DND-41 (cell line): ENCODE measurements at regions not wholly inside any gene's neighbourhood (a gene's known extent, or its start where the extent isn't known, plus 50 kb on each side); places are given as distances from the start of the nearest gene placed in this dataset.
"Not testable (repeated sequence)": the region's sequence is repeated elsewhere in the genome, so short reads cannot be mapped to it uniquely, and the experiment has no call there.

Experiments
- ATAC-seq: fragments of 200-7000 bp; cut with Tn5 transposase; 3 replicates; pipeline ENCODE4 v1.9.1; 2021; ENCODE audit warnings: low read depth; ENCODE audit not compliant: insufficient read depth
- DNase-seq: peaks from one replicate; pipeline ENCODE4 v3.0.0-alpha.2; 2020
- H2AFZ ChIP-seq: 2 replicates; pipeline ENCODE4 v1.6.0; 2012; ENCODE audit warnings: low read depth, low read length
- H3K27ac ChIP-seq: 2 replicates; pipeline ENCODE4 v1.5.1; 2012; ENCODE audit warnings: low read length, inconsistent platforms
- H3K27me3 ChIP-seq: fragments of 200-600 bp; sonication (generic); 2 replicates; pipeline ENCODE4 v1.6.0; 2012; ENCODE audit warnings: low read length, mild to moderate bottlenecking, inconsistent platforms; ENCODE audit not compliant: insufficient read depth, poor library complexity
- H3K36me3 ChIP-seq: 2 replicates; pipeline ENCODE4 v1.5.1; 2012; ENCODE audit warnings: low read length, inconsistent platforms; ENCODE audit not compliant: insufficient read depth
- H3K4me1 ChIP-seq: 2 replicates; pipeline ENCODE4 v1.5.1; 2012; ENCODE audit warnings: mild to moderate bottlenecking, low read length; ENCODE audit not compliant: insufficient read depth
- H3K4me2 ChIP-seq: 2 replicates; pipeline ENCODE4 v1.6.0; 2012; ENCODE audit warnings: mild to moderate bottlenecking, moderate library complexity, low read length, inconsistent platforms; ENCODE audit not compliant: insufficient read depth
- H3K4me3 ChIP-seq, 2 experiments: fragments of 200-600 bp in 1 of 2; shearing (Covaris generic) in 1 of 2; 2 replicates each; pipeline ENCODE4 v1.5.1; 2012 to 2016; ENCODE audit warnings: inconsistent platforms in 2 of 2, low read length in 2 of 2, mild to moderate bottlenecking in 2 of 2, low read depth in 1 of 2, moderate library complexity in 1 of 2
- H3K79me2 ChIP-seq: 2 replicates; pipeline ENCODE4 v1.6.0; 2012; ENCODE audit warnings: low read length, inconsistent platforms; ENCODE audit not compliant: insufficient read depth
- H3K9ac ChIP-seq: 2 replicates; pipeline ENCODE4 v1.6.0; 2012; ENCODE audit warnings: low read depth, mild to moderate bottlenecking, inconsistent platforms, low read length, moderate library complexity
- H3K9me3 ChIP-seq: 2 replicates; pipeline ENCODE4 v1.5.1; 2012; ENCODE audit warnings: low read length, moderate library complexity, mild to moderate bottlenecking, inconsistent platforms; ENCODE audit not compliant: insufficient read depth, severe bottlenecking
- H4K20me1 ChIP-seq: 2 replicates; pipeline ENCODE4 v1.6.0; 2012; ENCODE audit warnings: low read length; ENCODE audit not compliant: insufficient read depth
- EZH2 ChIP-seq: IDR thresholded peaks from 3 replicates; pipeline ENCODE4 v1.6.1; 2012; ENCODE audit warnings: borderline replicate concordance, low read depth, mild to moderate bottlenecking, moderate library complexity, low read length, inconsistent platforms; ENCODE audit not compliant: severe bottlenecking
- TF ChIP-seq, protein P1 (sequence below): IDR thresholded peaks from 2 replicates; pipeline ENCODE4 v1.5.1; 2012; ENCODE audit warnings: borderline replicate concordance, low read length, moderate library complexity, mild to moderate bottlenecking; ENCODE audit not compliant: poor library complexity, severe bottlenecking; ENCODE audit errors: extremely low read depth

DNA sequence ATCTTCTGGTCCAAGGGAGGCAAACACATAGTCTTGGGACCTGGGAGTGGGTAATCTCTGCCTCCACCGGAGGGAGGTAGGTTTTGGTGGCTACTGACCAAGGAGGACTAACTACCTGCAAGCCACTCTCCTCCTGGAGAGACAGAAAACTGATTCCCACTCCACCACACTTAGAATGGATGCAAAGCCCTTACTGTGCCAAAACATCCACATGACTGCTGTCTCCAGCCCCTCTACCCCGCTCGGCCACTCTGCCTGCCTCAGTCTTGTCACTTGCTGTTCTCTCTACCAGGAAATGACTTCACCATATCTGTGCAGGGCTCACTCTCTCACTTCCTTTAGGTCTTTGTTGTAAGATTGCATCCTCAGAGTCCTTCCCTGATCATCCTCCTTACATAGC lies 129.5 kb upstream of the ARG1 start:
- Histone ChIP-seq H3K27ac (peak overlapping the region; percentile 63), H2AFZ (peak overlapping the region; percentile 69), H3K79me2 (no peaks in the 10 kb centered on the region), H4K20me1 (no peaks in the 10 kb centered on the region), H3K4me2 (peak overlapping the region; percentile 48), H3K9ac (peak overlapping the region; percentile 22), H3K9me3 (no peaks in the 10 kb centered on the region), H3K36me3 (no peaks in the 10 kb centered on the region), H3K4me3 (peak overlapping the region in 1 of 2 experiments; percentile 41; a peak in 2 of 4 replicates), H3K4me1 (peaks cover 18% of the 10 kb centered on the region), H3K27me3 (no peaks in the 10 kb centered on the region)
- TF ChIP-seq, protein P1, sequence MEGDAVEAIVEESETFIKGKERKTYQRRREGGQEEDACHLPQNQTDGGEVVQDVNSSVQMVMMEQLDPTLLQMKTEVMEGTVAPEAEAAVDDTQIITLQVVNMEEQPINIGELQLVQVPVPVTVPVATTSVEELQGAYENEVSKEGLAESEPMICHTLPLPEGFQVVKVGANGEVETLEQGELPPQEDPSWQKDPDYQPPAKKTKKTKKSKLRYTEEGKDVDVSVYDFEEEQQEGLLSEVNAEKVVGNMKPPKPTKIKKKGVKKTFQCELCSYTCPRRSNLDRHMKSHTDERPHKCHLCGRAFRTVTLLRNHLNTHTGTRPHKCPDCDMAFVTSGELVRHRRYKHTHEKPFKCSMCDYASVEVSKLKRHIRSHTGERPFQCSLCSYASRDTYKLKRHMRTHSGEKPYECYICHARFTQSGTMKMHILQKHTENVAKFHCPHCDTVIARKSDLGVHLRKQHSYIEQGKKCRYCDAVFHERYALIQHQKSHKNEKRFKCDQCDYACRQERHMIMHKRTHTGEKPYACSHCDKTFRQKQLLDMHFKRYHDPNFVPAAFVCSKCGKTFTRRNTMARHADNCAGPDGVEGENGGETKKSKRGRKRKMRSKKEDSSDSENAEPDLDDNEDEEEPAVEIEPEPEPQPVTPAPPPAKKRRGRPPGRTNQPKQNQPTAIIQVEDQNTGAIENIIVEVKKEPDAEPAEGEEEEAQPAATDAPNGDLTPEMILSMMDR = no peak
- TF ChIP-seq EZH2 = no peak
- peak; percentile 48 for DNase-seq
- peak; percentile 91 for ATAC-seq

DNA sequence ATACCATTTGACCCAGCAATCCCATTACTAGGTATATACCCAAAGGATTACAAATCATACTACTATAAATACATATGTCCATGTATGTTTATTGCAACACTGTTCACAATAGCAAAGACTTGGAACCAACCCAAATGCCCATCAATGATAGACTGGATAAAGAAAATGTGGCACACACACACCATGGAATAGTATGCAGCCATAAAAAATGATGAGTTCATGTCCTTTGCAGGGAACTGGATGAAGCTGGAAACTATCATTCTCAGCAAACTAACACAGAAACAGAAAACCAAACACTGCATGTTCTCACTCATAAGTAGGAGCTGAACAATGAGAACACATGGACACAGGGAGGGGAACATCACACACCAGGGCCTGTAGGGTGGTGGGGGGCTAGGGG lies 127.7 kb upstream of the ARG1 start:
- not testable (repeated sequence) for H3K79me2 ChIP-seq, H4K20me1 ChIP-seq, H2AFZ ChIP-seq, H3K4me3 ChIP-seq, H3K4me2 ChIP-seq, H3K9me3 ChIP-seq, H3K27ac ChIP-seq, DNase-seq, H3K27me3 ChIP-seq, ATAC-seq, H3K36me3 ChIP-seq, H3K9ac ChIP-seq
- H3K4me1 ChIP-seq = peaks cover 18% of the 10 kb centered on the region

DNA sequence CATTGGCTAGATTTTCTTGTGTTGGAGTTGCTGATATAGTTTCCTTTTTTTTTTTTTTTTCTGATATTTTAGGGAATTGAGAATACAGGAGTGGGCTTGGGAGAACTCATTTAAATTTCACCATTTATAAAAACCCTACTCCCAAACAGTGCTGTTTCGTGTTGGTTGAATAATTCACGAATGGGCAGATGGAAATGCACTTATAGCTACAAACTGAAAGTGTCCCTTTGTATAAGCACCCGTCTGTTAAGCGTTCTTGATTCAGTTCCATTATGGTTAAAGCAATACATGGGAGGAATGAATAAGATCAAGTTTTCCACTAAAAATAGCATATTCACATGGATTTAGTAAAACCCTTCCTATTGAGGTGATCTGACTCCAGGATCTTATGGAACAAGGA lies 122.2 kb upstream of the ARG1 start:
- ATAC-seq (no peak), DNase-seq (no peak)
- Histone ChIP-seq H3K4me3 (no peak overlapping the region), H4K20me1 (no peaks in the 10 kb centered on the region), H3K9ac (no peak overlapping the region), H3K36me3 (no peaks in the 10 kb centered on the region), H3K4me1 (no peaks in the 10 kb centered on the region), H3K79me2 (no peaks in the 10 kb centered on the region), H3K27ac (no peak overlapping the region), H2AFZ (no peak overlapping the region), H3K27me3 (no peaks in the 10 kb centered on the region), H3K9me3 (no peaks in the 10 kb centered on the region), H3K4me2 (no peak overlapping the region)
- TF ChIP-seq, protein P1 = no peak
- TF ChIP-seq EZH2 = no peak

DNA sequence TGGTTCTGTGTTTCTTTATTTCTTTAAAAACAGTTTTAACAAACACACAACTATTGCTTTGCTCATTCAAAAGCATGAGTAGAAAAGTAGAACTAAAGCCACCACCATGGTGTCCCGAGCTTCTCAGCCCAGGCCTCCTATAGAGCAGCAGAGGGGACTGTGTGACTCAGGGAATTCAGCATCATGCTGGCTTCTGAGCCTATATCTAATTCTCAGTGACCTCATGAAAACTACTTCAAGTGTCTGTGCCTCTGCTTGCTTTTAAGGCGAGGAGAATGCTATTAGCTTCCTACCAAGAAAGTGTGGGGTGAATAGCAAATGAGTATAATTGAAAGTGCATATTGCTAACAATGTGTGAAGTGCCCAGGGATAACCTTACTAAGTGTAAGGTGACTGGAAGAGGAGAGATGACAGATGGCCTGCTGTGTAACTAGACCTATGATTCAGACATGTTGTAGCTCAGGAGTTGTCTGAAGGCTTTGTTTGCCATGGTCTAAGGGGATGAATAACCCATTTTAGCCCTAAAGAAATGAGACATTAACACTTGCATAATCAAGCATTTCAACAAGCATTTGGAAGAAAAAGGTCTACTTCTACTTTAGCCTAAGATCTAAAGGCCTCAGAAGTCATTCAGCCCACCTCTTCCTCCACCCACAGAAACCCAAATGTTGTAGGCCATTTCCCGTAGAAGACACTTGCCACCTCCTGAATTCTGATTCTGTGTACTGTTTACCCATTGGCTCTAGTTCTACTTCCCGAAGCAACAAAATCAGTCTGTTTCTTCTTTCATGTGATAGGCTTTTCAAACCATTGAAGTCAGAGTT lies 121.5 kb upstream of the ARG1 start:
- ATAC-seq = no peak
- Histone ChIP-seq H3K27me3 (no peaks in the 10 kb centered on the region), H3K9me3 (no peaks in the 10 kb centered on the region), H3K27ac (no peak overlapping the region), H3K79me2 (no peaks in the 10 kb centered on the region), H3K4me2 (no peak overlapping the region), H3K9ac (no peak overlapping the region), H3K36me3 (no peaks in the 10 kb centered on the region), H3K4me1 (no peaks in the 10 kb centered on the region), H2AFZ (0 out of 2 replicates have a peak overlapping the region, but pooled peaks have one; percentile 0), H3K4me3 (no peak overlapping the region), H4K20me1 (no peaks in the 10 kb centered on the region)
- TF ChIP-seq, protein P1 = no peak
- no peak for TF ChIP-seq EZH2
- no peak for DNase-seq
